NCI-H446 (cell line): ENCODE measurements at regions not wholly inside any gene's neighbourhood (a gene's known extent, or its start where the extent isn't known, plus 50 kb on each side); places are given as distances from the start of the nearest gene placed in this dataset.
A peak's percentile ranks its signal among the peaks of the same experiment; 100 is the strongest.

Experiments used
- DNase-seq, 2 experiments: peaks; one replicate each; lab custom pipeline; 2025; lab: John Stamatoyannopoulos, UW

GRCh38 chr18:28974504-28974903, 797.6 kb upstream of the CDH2 start:
- no peak for DNase-seq

GRCh38 chr18:28973324-28973723, 796.4 kb upstream of the CDH2 start:
- no peak for DNase-seq

GRCh38 chr18:28972333-28972907, 795.5 kb upstream of the CDH2 start:
- no peak for DNase-seq

- peak in 1 of 2 experiments; percentile 0 for DNase-seq
Observed at GRCh38 chr18:28963481-28963880, 786.6 kb upstream of the CDH2 start.

GRCh38 chr18:28961669-28962228, 784.8 kb upstream of the CDH2 start:
- DNase-seq: peak in 1 of 2 experiments; percentile 33

GRCh38 chr18:28960146-28960545, 783.2 kb upstream of the CDH2 start:
- DNase-seq: no peak

GRCh38 chr18:28952339-28952738, 775.4 kb upstream of the CDH2 start:
- DNase-seq: no peak

- no peak for DNase-seq
Observed at GRCh38 chr18:28947900-28948299, 771.0 kb upstream of the CDH2 start.

- DNase-seq: no peak
Observed at GRCh38 chr18:28946471-28946870, 769.5 kb upstream of the CDH2 start.

GRCh38 chr18:28922936-28923335, 746.0 kb upstream of the CDH2 start:
- DNase-seq: no peak

GRCh38 chr18:28916456-28916855, 739.5 kb upstream of the CDH2 start:
- no peak for DNase-seq

- no peak for DNase-seq
Observed at GRCh38 chr18:28905509-28905908, 728.6 kb upstream of the CDH2 start.

- no peak for DNase-seq
Observed at GRCh38 chr18:28904789-28905364, 727.9 kb upstream of the CDH2 start.

GRCh38 chr18:28903306-28903705, 726.4 kb upstream of the CDH2 start:
- no peak for DNase-seq

GRCh38 chr18:28890791-28891190, 713.9 kb upstream of the CDH2 start:
- no peak for DNase-seq

GRCh38 chr18:28884304-28884703, 707.4 kb upstream of the CDH2 start:
- DNase-seq: no peak

- DNase-seq: no peak
Observed at GRCh38 chr18:28880856-28881255, 703.9 kb upstream of the CDH2 start.

- DNase-seq: no peak
Observed at GRCh38 chr18:28875059-28875458, 698.1 kb upstream of the CDH2 start.

GRCh38 chr18:28863396-28863795, 686.5 kb upstream of the CDH2 start:
- no peak for DNase-seq

GRCh38 chr18:28858248-28858647, 681.3 kb upstream of the CDH2 start:
- no peak for DNase-seq

GRCh38 chr18:28855989-28856388, 679.1 kb upstream of the CDH2 start:
- DNase-seq: no peak

- DNase-seq: no peak
Observed at GRCh38 chr18:28855524-28855923, 678.6 kb upstream of the CDH2 start.

- no peak for DNase-seq
Observed at GRCh38 chr18:28854964-28855363, 678.0 kb upstream of the CDH2 start.

GRCh38 chr18:28846958-28847357, 670.0 kb upstream of the CDH2 start:
- DNase-seq: no peak
